Endothelial cell of hepatic sinusoid (primary cell): ENCODE measurements at regions not wholly inside any gene's neighbourhood (a gene's known extent, or its start where the extent isn't known, plus 50 kb on each side); places are given as distances from the start of the nearest gene placed in this dataset.

Experiments
- in situ Hi-C: cut with HindIII; loops from 2 replicates; pipeline ENCODE4 v1.10.0; 2017; ENCODE audit warnings: low sequenced_read_pairs

DNA sequence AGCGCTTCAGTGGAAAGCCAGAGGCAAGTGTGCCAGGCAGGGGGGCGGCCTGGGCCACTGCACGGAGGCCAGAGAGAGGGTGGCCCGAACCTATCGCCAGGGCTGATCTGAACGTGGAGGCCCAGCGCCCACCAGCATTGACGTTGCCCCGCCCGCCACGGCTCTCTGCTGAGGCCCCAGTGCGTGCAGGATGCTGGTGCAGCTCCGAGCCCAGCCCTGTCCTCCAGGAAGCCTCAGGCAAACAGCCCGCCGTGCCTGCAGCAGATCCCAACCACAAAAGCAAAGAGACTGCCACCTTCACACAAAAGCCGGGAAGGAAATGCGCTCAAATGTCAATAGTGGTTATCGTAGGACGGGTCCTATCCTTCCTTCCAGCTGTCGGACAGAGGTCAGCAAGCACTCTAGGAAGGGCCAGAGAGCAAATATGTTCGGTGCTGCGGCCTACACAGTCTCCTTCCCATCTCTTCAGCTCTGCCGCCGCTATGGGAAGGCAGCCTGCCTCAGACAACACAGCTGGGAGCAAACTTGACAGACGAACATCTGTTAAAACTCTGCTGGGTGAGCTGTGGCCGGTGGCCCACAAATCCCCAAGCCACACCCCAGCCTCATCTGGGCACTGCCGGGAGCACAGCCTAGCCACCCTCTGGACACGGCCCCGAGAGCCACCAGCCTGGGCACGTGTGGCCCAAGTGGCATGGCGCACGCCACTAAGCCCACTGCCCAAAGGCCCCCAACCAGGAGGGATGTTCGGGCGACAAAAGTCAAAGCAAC is 146.2 kb downstream of the CRYBB2 start:
- in situ Hi-C loops = no loop called here

GRCh38 chr22:25366408-25366807 is 147.0 kb downstream of the CRYBB2 start:
- in situ Hi-C loops = no loop called here

- in situ Hi-C loops = no loop called here
These were observed 147.5 kb downstream of the CRYBB2 start for GRCh38 chr22:25366876-25367466.

DNA sequence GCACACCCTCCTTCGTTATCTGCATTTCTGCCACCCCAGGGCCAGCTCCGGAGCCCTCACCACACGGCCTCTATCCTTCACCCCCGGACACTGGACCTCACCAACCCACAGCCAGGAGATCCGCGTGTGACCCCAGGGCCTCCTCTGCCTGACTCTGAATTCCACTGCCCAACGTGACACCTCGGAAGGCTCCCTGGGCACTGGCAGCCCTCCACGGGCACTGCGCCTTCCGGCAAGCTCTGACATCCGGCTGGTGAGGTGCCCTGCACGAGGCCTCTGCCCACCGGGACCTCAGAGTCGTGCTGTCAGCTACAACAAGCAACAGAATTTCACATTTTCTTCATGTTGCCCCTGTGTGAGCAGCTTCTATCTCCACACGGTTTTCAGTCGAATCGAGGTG is 148.3 kb downstream of the CRYBB2 start:
- in situ Hi-C loops = no loop called here

DNA sequence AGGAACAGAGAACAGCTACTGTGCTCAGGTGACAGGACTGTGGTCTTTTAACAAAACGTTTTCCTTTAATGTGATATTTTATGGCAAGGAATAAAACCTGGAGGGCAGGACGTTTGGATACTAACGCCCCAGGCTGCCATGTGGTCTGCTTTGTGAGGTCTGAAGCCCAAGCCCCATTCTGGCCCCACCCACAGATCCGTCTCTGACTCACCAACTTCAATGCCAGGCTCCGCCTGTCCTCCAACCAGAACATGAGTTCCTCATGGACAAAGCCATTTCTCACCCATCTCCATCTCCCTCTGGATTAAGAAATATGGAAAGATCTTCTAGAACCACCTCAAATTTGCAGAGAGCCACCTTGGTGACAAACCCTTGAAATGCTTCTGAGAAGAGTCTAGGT is 148.8 kb downstream of the CRYBB2 start:
- in situ Hi-C loops = no loop called here

- in situ Hi-C loops = no loop called here
These were observed 149.6 kb downstream of the CRYBB2 start for GRCh38 chr22:25369041-25369440.

DNA sequence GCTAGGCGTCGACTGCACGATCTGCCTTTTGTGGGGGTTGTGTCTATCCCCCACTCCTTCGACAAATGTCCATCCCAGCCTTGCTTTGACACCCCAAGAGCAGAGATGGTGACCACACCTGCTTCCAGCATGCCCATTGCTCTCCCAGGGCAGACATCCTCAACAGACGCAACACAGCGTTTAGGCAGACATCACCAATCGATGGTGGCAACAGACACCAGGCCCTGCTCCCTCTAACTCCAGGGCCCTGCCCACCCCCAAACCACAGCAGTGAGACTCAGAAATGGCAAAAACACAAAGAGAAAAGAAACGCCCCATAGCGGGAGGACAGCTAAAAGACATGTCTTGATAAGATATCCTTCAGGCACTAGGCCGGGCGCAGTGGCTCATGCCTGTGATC is 150.9 kb downstream of the CRYBB2 start:
- in situ Hi-C loops = no loop called here

- in situ Hi-C loops = no loop called here
These were observed 152.7 kb downstream of the CRYBB2 start for GRCh38 chr22:25372000-25372595.

DNA sequence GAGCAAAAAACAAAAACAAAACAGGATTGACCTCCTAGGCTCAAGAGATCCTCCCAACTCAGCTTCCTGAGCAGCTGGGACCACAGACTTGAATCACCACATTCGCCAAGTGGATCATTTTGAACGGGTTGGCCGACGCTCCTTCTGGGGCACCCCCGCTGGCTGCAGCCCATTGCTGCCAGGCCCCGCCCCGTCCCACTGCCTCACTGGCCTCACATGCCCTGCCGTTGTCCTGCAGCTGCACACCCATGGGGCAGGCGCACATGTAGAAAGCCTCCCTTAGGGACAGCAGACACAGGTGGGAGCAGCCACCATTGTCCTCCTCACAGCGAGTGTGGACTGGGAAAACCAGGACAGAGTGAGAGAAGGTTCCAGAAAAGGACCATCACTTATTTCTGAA is 154.5 kb downstream of the CRYBB2 start:
- in situ Hi-C loops = no loop called here

- in situ Hi-C loops = no loop called here
These were observed 155.4 kb downstream of the CRYBB2 start for GRCh38 chr22:25374869-25375268.

DNA sequence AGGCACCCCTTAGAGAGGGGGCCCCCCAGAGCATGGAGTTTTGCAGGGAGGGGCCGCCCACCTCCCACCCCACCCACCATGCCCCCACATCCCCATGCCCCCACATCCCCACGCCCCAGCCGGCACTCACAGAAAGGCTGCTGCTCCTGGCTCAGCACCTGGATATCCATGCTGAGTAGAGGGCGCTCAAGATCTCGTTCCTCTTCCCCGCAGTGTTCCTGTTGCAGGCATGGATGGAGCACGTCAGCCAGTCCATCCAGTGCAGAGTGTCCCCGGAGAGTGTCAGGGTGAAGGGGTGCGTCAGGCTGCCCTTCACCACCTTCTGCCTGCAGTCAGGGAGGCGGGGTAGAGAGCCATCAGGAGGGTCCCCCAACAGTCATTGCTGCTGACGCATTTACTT is 156.2 kb downstream of the CRYBB2 start:
- in situ Hi-C loops = no loop called here

GRCh38 chr22:25377699-25378098 is 158.3 kb downstream of the CRYBB2 start:
- in situ Hi-C loops = no loop called here

DNA sequence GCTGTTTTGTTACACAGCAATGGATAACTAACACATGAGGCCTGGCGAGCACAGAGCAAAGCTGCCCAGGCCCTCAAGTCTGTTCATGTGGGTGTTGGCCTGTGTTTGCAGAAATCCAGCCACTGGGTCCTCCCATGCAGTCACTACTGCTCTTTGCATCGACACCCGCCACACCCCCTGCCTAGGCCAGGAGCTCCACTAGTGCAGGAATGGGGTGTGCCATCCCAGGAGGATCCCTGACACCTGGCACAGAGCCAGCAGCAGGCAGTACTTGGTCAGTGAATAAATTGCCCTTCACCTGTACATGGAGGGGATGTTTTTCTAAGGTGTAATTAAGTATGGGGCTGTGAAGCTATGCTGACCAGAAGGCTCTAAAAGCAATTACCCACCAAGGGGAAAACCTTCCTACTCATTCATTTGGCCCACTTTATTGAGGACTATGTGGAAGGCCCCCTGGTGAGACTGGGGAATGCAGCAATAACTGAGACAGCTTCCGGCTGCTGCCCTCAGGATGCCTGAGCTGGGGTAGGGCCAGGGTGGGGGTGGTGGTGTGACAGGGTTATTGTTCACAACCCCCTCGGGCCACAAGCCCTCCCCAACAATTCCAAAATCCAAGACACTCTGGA is 160.8 kb downstream of the CRYBB2 start:
- in situ Hi-C loops = no loop called here

- in situ Hi-C loops = no loop called here
These were observed 163.3 kb downstream of the CRYBB2 start for GRCh38 chr22:25382762-25383161.

- in situ Hi-C loops = no loop called here
These were observed 163.9 kb downstream of the CRYBB2 start for GRCh38 chr22:25383278-25383820.

DNA sequence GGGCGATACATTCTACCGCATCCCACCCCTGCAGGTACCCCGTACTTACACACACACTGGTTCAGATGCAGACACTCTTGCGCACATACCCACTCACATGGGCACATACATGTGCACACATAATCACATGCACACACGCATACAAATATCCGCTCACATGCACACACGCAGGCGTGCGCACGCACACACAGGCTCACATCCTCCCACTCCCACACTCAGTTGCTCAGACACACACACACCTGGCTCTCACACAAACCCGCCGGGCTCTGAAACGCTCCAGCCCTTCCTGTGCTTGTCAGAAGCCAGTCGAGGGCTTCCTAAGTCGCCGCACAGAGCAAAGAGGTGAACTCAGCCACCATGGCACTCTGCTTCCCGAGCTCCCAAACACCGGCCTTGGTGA is 164.5 kb downstream of the CRYBB2 start:
- in situ Hi-C loops = no loop called here

DNA sequence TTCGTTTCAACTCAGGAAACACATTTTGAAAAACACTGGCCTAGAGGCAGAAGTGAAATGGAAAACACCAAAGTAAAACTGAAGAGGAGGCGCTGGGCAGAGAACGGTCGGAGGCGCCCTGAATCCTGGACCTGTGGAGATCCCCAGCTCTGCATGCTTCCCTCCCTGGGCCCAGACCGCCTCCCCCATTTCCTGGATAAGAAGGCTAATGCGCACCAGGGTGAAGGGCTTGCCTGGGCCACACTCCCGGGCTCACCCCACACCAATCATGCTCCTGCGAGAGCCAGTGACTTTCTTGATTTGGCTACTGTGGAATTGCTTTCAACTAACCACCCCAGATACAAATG is 167.1 kb downstream of the CRYBB2 start:
- in situ Hi-C loops = no loop called here

- in situ Hi-C loops = no loop called here
These were observed 169.0 kb downstream of the CRYBB2 start for GRCh38 chr22:25388415-25388814.

- in situ Hi-C loops = no loop called here
These were observed 169.6 kb downstream of the CRYBB2 start for GRCh38 chr22:25388866-25389540.

DNA sequence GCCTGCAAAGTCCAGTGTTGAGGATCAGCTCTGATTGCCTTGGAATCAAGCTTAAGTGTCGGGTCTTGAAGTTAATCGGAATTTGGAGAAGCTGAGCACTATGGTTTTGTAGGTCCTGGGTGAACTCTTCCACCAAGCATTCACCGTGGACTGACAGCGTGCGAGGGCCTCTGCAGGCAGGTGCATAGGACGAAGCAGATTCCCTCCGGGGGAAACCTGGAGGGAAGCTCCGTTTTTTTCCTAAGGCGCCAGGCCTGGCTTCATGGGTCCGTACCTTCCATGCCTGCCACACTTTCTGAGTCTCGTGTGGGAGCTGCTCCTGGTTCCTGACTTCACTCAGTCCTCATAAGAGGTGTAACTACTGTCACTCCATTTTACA is 170.1 kb downstream of the CRYBB2 start:
- in situ Hi-C loops = no loop called here
